GM21447 (cell line): ENCODE measurements at regions not wholly inside any gene's neighbourhood (a gene's known extent, or its start where the extent isn't known, plus 50 kb on each side); places are given as distances from the start of the nearest gene placed in this dataset.
A peak's percentile ranks its signal among the peaks of the same experiment; 100 is the strongest.

Source experiments
- ATAC-seq: cut with Tn5 transposase; IDR thresholded peaks from one replicate; pipeline ENCODE4 v1.9.1; 2021; ENCODE audit not compliant: unreplicated experiment

DNA sequence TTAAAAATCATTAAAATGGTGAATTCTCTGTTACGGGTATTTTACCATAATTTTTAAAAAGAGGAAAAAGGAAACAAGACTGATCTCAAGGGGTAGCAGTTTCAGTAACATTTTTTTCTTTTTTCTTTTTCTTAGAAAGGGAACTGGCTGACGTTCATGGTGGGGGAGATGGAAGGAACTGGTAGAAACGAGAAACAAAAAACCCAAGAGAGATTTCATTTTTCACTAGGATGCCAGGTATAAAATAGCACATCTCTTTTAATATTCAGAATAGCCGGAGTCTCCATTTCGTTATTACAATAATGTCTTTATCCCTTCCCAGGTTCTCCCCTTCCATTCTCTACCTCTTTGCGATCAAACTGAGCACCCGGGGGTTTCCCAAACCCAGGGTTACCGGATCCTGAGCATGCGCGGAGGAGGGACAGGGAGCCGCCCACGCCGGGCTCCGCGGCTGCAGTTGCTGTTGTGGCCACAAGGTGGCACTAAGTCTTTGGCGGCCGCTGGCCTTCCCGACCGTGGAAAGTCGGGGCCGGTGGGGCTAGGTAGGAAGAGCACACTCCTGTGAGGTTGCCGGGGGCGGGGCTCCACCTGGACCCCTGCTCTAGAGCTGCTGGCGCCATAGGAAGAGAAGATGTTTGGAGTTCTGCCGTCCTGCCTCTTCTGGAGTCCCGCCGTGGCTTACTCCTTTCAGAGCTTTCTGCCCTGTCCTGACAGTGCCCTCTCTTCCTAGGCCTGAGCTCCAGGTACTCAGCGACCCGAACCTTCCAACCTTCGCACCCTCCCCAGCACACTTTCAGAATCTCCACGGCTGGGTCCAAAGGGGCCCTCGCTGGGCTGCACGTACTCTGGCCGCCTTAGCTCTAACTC, 146.8 kb downstream of the SH3BGRL2 start:
- ATAC-seq, result peak; percentile 91

DNA sequence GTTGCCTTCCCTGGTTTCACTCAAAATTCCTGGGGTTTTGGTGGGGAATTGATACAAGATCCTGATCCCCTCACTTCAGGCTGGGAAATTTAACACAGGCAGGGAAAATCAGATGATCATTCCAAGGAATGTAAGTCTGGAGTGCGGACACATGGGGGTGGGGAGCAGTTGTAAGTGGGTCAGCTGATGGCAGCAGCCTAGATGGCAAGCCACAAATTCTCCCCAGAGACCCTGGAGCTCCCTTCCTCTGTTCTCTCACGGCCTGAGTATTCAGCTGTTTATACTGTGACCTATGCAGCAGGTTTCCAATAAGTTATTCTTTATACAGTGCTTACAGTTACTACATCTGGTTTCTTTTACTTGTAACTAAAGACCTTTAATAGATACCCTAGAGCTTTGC, 144.9 kb downstream of the SH3BGRL2 start:
- no peak for ATAC-seq

DNA sequence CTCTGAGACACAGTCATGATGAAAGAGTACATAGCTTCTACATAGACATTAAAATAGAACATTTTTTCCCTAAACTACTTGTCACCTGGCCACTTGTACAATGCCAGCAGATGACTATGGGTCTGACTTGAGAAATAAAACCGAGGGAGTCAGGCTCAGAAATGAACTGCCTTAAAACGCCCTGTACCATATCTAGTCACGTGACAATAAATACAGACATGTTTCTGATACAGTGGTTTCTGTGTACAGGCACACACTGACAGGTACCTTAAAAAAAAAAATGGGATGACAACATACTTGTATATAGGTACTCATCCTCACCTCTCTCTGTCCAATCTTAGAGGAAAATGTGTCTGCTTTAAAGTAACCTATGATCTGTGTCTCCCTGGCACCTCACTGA, 144.1 kb downstream of the SH3BGRL2 start:
- ATAC-seq, result no peak

DNA sequence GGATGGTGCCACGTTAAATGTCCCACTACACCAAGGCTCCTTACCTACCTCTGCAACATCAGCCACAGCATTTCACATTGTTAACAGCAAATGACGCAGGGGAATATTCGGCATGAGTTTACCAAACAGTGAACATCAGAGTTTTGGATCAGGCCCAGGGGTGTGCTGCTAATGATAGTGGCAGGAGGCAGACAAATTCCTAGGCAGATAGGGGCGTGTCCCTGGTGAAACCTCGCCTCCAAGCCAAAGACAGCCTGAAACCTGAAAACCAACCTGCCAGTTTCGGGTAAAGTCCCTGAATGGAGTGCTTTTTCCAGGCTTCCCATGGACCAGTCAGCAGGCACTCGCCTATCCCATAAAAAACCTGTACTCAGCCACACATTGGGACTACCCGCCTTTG, 133.6 kb downstream of the SH3BGRL2 start:
- no peak for ATAC-seq

DNA sequence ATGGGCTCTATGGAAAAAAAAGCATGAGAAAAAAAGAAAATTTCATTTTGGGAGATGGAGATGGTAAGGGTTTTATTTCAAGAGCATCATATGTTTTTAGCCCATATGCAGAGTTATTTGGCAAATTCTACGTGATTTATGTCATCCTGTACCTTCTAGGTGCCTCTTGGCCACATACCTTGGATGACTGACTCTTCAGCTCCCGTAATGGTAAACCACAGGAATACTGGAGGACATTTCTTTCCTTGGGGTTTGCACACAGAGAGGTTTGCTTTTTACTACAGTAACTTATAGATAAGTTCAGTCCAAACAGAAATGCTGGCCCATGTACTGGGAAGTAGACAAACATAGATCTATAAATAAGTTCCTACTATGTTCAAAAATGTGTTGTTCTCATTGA, 132.2 kb downstream of the SH3BGRL2 start:
- ATAC-seq, result no peak

DNA sequence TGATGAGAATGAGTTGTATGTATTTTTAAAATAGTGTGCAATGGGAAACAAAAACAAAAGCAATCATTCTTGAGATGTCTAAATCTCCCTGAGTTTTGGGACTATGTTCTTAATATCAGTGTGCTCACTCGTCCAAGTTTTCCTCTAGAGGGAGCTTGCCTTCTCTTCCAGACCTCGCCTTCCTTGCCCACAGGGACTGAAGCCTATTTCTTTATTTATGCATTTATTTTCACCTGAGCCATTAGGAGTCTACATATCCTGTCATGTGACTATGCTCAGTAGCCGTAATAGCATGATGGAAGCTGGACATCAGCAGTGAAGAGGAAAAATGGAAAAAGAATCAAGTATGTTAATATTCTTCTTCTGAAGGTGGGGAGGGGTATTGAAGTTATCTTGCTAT, 131.2 kb downstream of the SH3BGRL2 start:
- ATAC-seq, result no peak

DNA sequence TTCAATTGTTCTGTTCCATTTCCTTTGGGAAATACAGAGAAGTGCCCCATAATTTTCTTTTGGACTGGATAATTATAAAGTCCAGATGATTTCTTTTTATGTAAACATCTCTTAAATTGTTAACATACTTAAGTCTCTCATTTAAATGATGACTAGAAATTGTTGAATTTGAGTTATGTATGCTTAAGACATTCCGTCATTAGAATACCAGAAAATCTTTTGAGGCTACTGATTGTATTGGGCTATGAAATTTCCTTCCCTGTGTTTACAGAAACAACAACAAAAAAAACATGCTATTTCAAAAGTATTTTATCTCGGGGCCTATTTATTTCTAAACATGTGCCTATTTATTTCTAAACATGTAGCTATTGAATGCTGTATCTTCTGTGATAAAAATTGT, 125.4 kb downstream of the SH3BGRL2 start:
- no peak for ATAC-seq

DNA sequence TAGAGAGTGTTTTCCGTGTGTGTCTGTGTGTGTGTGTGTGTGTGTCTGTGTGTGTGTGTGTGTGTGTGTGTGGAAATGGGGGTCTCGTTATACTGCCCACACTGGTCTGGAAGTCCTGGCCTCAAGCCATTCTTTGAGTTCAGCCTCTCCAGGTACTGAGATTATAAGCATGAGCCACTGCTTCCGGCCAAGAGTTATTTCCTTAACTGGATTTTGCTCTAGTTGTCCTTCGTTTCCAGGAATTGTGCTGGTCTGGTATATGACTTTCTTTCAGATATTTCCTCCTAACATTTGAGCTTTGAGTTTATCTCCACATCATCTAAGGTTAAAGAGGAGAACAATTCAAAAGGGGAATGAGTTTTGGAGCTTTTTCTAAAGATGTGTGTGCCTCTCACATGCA, 124.8 kb downstream of the SH3BGRL2 start:
- no peak for ATAC-seq
